ENCODE measurements at regions not wholly inside any gene's neighbourhood (a gene's known extent, or its start where the extent isn't known, plus 50 kb on each side); places are given as distances from the start of the nearest gene placed in this dataset.
A peak's percentile ranks its signal among the peaks of the same experiment; 100 is the strongest.

- TF ChIP-seq CTCF (IDR thresholded peaks at IDR 0.05; ENCODE audit: control insufficient read depth, extremely low read depth, insufficient read depth): no peak
- no peak for DNase-seq (ENCODE audit: low read depth)
- H3K4me3 ChIP-seq (ENCODE audit: low read depth, low read length): no peak overlapping the region
These were observed 97.0 kb upstream of the SPACA1 start for GRCh38 chr6:87950614-87951013.

- no peak for TF ChIP-seq CTCF (IDR thresholded peaks at IDR 0.05; ENCODE audit: control insufficient read depth, extremely low read depth, insufficient read depth)
These were observed 98.4 kb upstream of the SPACA1 start for GRCh38 chr6:87949194-87949593.

GRCh38 chr6:87946669-87947068 lies 101.0 kb upstream of the SPACA1 start:
- H3K4me3 ChIP-seq (ENCODE audit: low read depth, low read length): no peak overlapping the region
- TF ChIP-seq CTCF (IDR thresholded peaks at IDR 0.05; ENCODE audit: control insufficient read depth, extremely low read depth, insufficient read depth): no peak
- DNase-seq (ENCODE audit: low read depth): no peak

More at GRCh38 chr6:87949194-87949593, 98.4 kb upstream of the SPACA1 start:
- no peak overlapping the region for H3K4me3 ChIP-seq (ENCODE audit: low read depth, low read length)
- DNase-seq (ENCODE audit: low read depth): no peak

- no peak overlapping the region for H3K4me3 ChIP-seq (ENCODE audit: low read depth, low read length)
- TF ChIP-seq CTCF (IDR thresholded peaks at IDR 0.05; ENCODE audit: control insufficient read depth, extremely low read depth, insufficient read depth): no peak
- no peak for DNase-seq (ENCODE audit: low read depth)
These were observed 101.7 kb upstream of the SPACA1 start for GRCh38 chr6:87945966-87946365.

- TF ChIP-seq CTCF (IDR thresholded peaks at IDR 0.05; ENCODE audit: control insufficient read depth, extremely low read depth, insufficient read depth): no peak
- no peak for DNase-seq (ENCODE audit: low read depth)
- H3K4me3 ChIP-seq (ENCODE audit: low read depth, low read length): no peak overlapping the region
These were observed 102.5 kb upstream of the SPACA1 start for GRCh38 chr6:87945181-87945580.

- peak; percentile 26; the same call in 1 of the 2 replicates for TF ChIP-seq CTCF (IDR thresholded peaks at IDR 0.05; ENCODE audit: control insufficient read depth, extremely low read depth, insufficient read depth)
- H3K4me3 ChIP-seq (ENCODE audit: low read depth, low read length): no peak overlapping the region
- DNase-seq (ENCODE audit: low read depth): no peak
These were observed 103.1 kb upstream of the SPACA1 start for GRCh38 chr6:87944541-87944954.

- no peak for TF ChIP-seq CTCF (IDR thresholded peaks at IDR 0.05; ENCODE audit: control insufficient read depth, extremely low read depth, insufficient read depth)
- no peak overlapping the region for H3K4me3 ChIP-seq (ENCODE audit: low read depth, low read length)
- DNase-seq (ENCODE audit: low read depth): no peak
These were observed 104.5 kb upstream of the SPACA1 start for GRCh38 chr6:87943191-87943590.
